ENCODE measurements at regions not wholly inside any gene's neighbourhood (a gene's known extent, or its start where the extent isn't known, plus 50 kb on each side); places are given as distances from the start of the nearest gene placed in this dataset.

DNA sequence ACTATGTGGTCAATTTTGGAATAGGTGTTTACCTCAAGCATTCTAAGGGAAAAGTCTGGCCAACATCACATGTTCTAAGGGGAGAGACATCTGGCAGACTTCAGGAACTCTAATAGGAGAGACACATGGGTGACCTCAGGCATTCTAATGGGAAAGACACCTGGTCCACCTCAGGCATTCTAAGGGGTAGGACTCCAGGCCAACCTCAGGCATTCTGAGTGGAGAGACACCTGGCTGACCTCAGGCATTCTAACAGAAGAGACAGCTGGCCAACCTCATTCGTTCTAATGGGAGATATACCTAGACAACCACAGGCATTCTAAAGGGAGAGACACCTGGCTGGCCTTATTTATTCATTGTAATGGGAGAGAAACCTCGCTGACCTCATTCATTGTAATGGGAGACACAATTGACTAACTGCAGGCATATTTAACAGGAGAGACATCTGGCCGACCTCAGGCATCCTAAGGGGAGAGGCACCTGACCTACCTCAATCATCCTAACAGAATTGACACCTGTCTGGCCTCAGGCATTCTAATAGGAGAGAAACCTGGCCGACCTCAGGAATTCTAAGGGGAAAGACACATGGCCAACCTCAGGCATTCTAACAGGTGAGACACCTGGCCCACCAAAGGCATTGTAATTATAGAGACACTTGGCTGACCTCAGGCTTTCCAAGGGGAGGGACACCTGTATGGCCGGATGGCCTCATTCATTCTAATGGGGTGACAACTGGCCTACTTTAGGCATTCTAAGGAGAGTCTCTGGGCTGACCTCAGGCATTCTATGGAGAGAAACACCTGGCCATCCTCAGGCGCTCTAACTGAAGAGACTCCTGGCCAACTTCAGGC, 1346.8 kb downstream of the UQCRFS1 start:
- TF ChIP-seq POLR2AphosphoS5 (IDR thresholded peaks at IDR 0.05; ENCODE audit: low read depth, low read length), result no peak
- TF ChIP-seq POLR2A (IDR thresholded peaks at IDR 0.05; ENCODE audit: low read depth, low read length), result no peak
- no peak for TF ChIP-seq TAF1 (IDR thresholded peaks at IDR 0.05; ENCODE audit: low read depth, low read length)
- no peak for TF ChIP-seq SPI1 (IDR thresholded peaks at IDR 0.05; ENCODE audit: low read depth, low read length)

Measured in GM12891 (cell line).